GM08714 (cell line): ENCODE measurements at regions not wholly inside any gene's neighbourhood (a gene's known extent, or its start where the extent isn't known, plus 50 kb on each side); places are given as distances from the start of the nearest gene placed in this dataset.

Experiments used
- H3K4me3 ChIP-seq: fragments of 200-500 bp; sonication (Bioruptor generic); 2 replicates; pipeline ENCODE4 v1.5.1; 2014; ENCODE audit warnings: mild to moderate bottlenecking, low read length, inconsistent platforms
- ZNF274 ChIP-seq: IDR thresholded peaks from 2 replicates; pipeline ENCODE4 v1.6.1; 2012; ENCODE audit warnings: mild to moderate bottlenecking, low read depth, low read length

DNA sequence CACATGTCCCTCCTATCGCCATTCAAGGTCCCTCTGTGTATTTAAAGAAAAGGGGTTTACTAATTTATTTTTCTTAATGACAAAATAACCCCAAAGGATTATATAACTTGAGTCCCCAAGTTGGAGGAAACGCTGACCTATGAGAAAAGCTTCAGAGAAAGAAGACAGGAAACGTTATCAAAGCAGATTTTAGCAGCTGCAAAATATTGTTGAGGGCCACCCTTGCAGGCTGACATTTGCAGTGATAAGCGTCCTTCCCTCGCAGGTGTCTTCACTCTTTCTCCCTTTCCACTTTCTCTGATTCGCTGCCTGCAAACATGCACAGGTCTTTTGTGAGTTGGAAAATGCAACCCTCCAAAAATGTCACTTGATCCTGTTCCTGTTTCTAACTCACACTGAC lies 103.2 kb upstream of the RIPOR2 start:
- TF ChIP-seq ZNF274: no peak
- H3K4me3 ChIP-seq: peak overlapping the region; percentile 28

DNA sequence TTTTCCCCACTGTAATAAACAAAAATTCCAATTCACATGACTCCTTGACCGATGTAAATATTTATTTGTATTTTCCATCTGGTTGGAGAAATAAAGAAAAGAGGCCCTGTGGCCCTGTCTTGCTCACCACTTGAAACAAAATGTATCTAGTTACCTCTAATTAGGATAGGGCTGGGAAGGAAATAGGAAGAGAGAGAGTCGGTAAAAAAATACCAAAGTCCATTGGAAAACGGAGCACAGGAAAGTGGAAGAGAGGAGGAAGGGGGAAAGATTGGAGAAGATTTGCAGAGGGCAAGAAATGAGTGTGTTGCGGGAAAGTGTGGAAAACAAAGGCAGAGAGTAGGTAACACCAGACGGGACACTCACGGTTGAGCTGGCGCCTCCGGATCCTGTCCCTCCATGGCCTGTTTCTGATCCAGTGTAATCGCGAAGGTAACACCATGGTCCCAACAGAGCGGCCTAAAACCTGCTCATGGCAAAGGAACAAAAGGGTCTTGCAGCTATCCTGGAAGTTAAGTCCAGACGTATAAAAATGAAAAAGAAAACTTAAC lies 105.8 kb upstream of the RIPOR2 start:
- no peak for TF ChIP-seq ZNF274
- peak overlapping the region; percentile 81 for H3K4me3 ChIP-seq

DNA sequence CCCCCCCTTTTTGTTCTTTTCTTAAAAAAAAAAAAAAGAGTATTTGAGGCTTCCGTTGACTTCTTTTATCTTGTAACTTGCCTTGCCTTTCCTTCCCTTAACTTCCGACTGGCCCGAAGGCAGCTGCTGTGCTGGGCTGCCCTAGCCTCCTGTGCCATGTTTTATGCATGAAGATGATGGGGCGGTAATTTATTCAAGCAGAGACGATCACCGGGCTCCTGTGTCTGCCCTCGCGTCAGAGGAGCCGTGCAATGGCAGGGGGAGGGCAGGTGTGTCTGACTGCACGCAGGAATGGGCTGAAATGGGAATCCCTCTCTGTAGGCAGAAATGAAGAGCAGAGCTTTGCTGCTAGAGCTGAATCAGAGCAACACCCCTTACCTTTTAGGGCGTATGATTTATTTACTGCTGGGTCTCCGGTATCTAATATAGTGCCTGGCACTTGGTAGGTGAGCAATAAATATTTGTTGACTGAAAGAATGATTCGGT lies 106.3 kb upstream of the RIPOR2 start:
- peak overlapping the region; percentile 81 for H3K4me3 ChIP-seq

DNA sequence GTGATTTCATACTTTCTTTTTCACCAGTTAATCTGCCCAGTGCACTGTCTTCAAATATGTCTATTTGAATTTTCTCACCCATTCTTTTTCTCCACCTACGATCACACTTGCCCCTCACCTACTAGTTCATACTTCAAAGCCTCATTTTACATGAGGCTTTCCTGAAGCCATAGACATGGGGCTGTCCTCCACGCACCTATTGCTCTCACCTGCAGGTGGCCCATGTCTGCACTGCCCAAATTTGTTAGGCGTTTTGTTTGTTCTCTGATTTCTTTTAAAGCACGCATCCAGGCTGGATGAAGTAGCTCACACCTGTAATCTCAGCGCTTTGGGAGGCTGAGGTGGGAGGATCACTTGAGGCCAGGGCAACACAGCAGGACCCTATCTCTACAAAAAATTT lies 106.8 kb upstream of the RIPOR2 start:
- no peak for TF ChIP-seq ZNF274
- H3K4me3 ChIP-seq: peak overlapping the region; percentile 16; the same call in 1 of the 2 replicates

More for the DNA sequence above, 106.3 kb upstream of the RIPOR2 start:
- no peak for TF ChIP-seq ZNF274

DNA sequence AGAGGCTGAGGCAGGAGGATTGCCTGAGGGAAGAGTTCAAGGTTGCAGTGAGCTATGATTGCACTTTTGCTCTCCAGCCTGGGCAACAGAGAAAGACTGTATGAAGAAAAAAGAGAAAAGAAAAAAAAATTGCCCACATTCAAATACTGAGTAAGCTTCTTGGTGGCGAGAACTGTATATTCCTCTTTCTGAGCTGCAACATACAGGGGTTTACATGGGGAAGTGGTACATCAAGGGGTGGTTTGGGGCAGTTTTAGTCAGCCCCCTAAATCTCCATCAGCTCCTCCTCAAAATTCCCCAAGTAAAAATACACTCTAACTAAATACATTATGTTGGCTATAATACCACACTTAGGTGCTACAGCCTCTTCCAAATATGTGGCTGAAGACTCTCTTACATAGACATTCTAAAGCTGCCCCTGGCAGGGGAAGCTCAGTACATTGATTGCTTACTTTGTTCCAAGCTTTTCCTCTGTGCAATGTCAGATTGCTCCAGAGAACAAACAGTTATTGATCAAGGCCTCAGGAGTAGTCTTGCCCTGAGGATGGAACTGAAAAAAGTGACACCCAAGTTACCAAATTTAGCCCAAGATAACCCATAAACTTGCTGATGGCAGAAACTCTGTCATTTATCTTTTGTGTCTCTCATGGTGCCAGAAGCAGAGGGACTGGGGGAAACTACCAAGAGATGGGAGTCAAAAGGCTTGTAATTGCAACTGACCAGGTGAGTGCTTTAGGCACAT lies 107.4 kb upstream of the RIPOR2 start:
- no peak for TF ChIP-seq ZNF274
- no peak overlapping the region; the same call in 1 of the 2 replicates for H3K4me3 ChIP-seq

DNA sequence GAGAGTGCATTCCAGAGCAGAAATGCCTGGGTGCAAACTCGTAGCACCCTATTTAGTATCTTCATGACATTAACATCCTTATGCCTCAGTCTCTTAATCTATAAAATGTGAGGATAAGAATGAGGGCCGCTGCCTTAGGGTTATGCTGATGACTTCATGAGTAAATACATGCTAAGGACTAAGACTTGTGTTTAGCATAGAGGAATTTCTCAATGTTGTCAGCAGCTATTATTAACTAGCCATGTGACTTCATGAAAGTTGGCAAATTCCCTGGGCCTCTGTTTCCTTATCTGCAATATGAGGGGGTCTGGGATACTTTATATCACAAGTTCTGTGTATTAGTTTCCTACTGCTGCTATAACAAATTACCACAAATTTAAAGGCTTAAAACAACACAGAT lies 108.1 kb upstream of the RIPOR2 start:
- H3K4me3 ChIP-seq: no peak overlapping the region
- TF ChIP-seq ZNF274: no peak

DNA sequence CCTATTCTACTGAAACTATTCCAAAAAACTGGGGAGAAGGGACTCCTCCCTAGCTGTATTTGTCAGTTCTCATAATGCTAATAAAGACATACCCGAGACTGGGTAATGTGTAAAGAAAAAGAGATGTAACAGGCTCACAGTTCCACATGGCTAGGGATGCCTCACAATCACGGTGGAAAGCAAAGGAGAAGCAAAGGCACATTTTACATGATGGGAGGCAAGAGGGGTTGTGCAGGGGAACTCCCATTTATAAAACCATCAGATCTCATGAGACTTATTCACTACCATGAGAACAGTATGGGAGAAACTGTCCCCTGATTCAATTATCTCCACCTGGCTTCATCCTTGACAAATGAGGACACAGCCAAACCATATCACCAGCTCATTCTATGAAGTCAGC lies 111.2 kb upstream of the RIPOR2 start:
- TF ChIP-seq ZNF274: no peak
- H3K4me3 ChIP-seq: no peak overlapping the region

DNA sequence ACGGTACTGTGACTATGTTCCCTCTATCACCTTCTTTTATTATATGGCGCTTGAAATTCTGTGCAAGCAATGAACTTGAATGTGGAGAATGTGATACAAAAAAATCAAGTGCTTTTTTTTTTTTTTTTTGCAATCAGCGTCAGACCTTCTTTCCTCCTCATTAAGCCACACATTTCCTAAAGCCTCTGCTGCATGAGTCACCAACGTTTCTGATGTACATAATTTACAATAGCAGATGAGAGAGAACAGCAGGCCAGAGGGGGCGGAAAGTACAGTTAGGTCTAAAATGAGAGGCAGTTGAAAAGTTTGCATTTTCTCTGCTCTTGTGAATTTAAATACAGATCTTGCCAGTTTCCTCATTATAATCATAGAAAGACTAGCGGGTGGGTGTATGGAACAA lies 114.6 kb upstream of the RIPOR2 start:
- H3K4me3 ChIP-seq: no peak overlapping the region
- TF ChIP-seq ZNF274: no peak

DNA sequence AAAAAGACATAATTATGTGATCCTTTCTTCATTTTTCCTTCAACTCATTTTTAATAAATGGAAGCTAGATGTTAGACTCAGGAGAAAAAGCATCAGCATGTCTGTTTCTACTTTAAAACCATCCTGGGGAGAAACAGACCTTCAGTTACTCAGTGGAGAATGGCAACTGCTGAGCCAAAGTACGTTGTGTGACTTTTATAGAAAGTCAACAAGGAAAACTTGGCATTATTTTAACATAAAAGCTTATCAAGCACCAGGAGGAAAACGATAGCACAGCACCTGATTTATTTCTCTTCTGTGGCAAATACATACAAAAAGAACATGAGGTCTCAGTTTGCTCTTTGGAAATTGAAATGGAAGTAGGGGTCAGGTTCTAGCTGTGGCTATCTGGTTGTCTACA lies 115.3 kb upstream of the RIPOR2 start:
- H3K4me3 ChIP-seq: no peak overlapping the region
- no peak for TF ChIP-seq ZNF274

DNA sequence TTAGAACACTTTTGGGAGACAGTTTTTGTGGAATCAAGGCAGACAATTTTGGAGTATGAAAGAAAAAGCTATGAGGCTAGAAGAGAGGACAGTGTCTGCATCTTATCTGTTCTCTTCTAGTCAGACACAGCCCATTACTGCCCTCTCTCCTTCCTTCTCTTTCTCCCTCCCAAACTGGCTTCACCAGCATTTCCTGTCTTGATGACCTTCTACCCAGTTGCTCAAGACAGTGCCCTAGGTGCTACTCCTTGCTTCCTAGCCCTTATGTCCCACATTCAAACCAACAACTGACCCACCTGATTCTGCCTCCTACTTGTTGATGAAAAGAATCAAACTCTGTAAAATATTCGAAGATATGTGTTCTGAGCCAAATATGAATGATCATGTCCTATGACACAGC lies 116.4 kb upstream of the RIPOR2 start:
- TF ChIP-seq ZNF274: no peak
- H3K4me3 ChIP-seq: no peak overlapping the region

DNA sequence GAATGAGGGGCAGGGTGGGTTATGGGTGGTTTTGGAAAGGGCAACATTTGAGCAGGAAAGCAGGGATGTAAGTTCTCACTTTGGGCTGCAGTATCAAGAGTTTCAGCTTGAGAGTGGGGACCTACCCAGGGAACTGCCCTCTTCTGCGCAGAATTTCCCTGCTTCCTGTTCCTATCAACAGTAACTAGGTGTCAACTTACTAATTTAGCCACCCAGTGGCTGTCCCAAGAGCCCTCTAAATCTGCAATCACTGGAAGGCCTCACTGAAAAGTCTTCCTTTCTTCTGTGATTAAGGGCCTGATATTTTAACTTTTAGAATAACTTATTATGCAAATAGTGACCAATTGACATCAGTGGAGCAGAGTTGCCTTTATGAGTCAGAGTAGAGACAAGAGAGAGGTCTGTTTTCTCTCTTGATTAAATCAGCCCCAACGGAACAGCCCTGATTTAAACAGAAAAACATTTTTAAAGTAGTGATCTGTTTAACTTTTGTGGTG lies 118.2 kb upstream of the RIPOR2 start:
- no peak for TF ChIP-seq ZNF274
- no peak overlapping the region for H3K4me3 ChIP-seq

DNA sequence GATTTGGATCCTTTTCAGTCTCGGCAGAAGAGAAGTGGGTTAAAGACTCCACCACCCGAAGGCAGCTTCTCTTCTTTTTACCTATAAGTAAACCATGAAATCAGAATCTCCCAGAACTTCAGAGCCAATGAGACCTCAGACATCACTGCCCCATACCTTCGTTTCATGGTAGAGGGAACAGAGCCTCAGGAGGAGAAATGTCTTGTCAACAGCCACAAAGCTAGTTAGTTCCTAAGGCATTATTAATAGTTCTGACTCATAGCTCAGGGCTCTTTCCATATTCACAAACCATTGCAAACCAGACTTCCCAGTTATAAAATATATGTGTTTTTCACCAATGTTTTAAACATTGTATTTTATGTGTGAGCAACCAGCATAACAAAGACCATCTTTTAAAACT lies 118.7 kb upstream of the RIPOR2 start:
- no peak overlapping the region for H3K4me3 ChIP-seq
- no peak for TF ChIP-seq ZNF274

DNA sequence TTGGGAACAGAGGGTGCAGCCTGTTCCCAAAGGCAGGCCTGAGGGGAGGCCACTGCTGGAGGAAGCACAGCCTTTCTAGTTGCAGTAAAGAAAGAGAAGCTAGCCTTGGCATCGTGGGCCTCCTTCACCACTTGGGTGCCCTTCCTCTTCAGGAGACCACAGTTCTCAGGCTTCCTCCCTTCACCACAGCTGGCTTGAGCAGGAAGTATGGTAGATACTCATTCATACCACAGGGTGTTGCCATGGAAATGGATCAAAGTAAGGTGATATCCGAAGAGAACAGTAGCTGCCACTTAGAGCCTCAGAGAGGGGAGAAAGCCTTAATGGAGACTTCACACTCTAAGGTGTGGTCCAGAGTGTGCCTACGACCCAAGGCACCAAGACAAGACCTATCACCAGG lies 120.4 kb upstream of the RIPOR2 start:
- TF ChIP-seq ZNF274: no peak

DNA sequence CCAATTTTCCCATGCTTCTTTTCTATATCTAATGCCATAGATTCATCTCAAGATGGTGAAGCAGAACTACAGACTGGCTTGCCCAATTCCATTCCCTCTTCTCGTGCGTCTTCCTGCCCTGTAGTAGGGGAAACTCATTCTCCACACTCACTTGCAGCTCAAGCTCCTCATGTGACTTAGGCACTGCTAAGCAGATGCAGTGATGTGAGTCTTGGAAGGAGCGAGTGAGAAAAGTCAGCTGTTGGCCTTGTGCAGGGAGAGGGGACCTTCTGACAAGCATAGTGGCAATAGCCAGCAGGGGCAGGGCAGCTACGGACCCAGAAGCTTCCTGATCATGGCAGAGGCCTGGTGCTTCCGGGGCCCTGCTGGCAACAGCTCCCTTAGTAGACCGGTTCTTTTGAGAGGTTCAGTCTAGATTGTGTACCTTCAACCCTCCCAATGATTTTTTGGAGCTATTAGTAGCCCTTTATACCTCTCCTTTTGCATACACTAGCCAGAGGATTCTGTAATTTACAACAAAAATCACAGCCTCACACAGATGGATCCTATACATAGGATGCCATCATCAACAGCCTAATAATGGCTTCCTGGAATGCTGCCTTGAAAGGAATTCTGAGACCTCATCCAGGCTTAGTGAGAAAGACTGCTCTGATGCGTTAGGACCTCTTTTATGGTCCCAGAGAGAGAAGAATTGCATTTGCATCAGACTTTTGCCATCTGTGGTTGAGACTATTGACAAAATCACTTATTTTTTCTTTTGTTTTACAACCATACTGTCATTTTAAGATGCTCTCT lies 121.5 kb upstream of the RIPOR2 start:
- H3K4me3 ChIP-seq: no peak overlapping the region
- no peak for TF ChIP-seq ZNF274

More for the DNA sequence above, 120.4 kb upstream of the RIPOR2 start:
- no peak overlapping the region; the same call in 1 of the 2 replicates for H3K4me3 ChIP-seq
